Tibial artery (tissue), 4 donors: ENCODE measurements at regions not wholly inside any gene's neighbourhood (a gene's known extent, or its start where the extent isn't known, plus 50 kb on each side); places are given as distances from the start of the nearest gene placed in this dataset.

ENCODE experiments used
- DNase-seq, 2 donors: peaks; one replicate each; pipeline ENCODE4 v3.0.0-alpha.2; 2019
- H3K27ac ChIP-seq, 2 donors: fragments of 200-600 bp; sonication (generic) in 1 of 2; 1 replicate in 1 of 2; 2 replicates in 1 of 2; pipeline ENCODE4 v1.5.1; 2018 to 2019; ENCODE audit warnings: mild to moderate bottlenecking in 1 of 2
- H3K27me3 ChIP-seq, 2 donors: fragments of 200-600 bp; sonication (generic) in 1 of 2; one replicate each; pipeline versions ENCODE4 v1.5.1 to v1.6.0; 2016 to 2019
- H3K36me3 ChIP-seq, 3 donors: fragments of 200-600 bp; sonication (generic) in 2 of 3; one replicate each; pipeline ENCODE4 v1.5.1; 2016 to 2019; ENCODE audit warnings: mild to moderate bottlenecking in 2 of 3
- H3K4me1 ChIP-seq, 4 donors: fragments of 200-600 bp; sonication (generic) in 2 of 4; 1 replicate in 3 of 4; 2 replicates in 1 of 4; pipeline ENCODE4 v1.5.1; 2016 to 2019
- H3K4me3 ChIP-seq, 2 donors: fragments of 200-600 bp; sonication (generic) in 1 of 2; 1 replicate in 1 of 2; 2 replicates in 1 of 2; pipeline ENCODE4 v1.5.1; 2018 to 2019; ENCODE audit warnings: mild to moderate bottlenecking in 2 of 2
- H3K9me3 ChIP-seq, 3 donors: fragments of 200-600 bp; sonication (generic) in 1 of 3; one replicate each; pipeline ENCODE4 v1.5.1; 2016 to 2019
- CTCF ChIP-seq, 2 experiments: fragments of 200-600 bp in 1 of 2; fragments of 450-650 bp in 1 of 2; IDR thresholded peaks; one replicate each; pipeline ENCODE4 v1.5.1; 2017 to 2019; ENCODE audit warnings: antibody characterized with exemption in 2 of 2, mild to moderate bottlenecking in 1 of 2, moderate library complexity in 1 of 2
- intact Hi-C: fragments of 100-400 bp; cut with DNase I; formaldehyde crosslinking; loops from one replicate; pipeline ENCODE4 v1.15.0; 2023; ENCODE audit warnings: low total_unique reads

- H3K9me3 ChIP-seq, result peaks cover 0 to 11% (median 9%) of the 10 kb centered on the region in 3 donors
- no peaks in the 10 kb centered on the region for H3K4me1 ChIP-seq
- H3K4me3 ChIP-seq, result no peak overlapping the region
- H3K27me3 ChIP-seq, result peaks cover 0 to 5% of the 10 kb centered on the region in 2 donors
- no peaks in the 10 kb centered on the region for H3K36me3 ChIP-seq
- no peak for TF ChIP-seq CTCF (IDR thresholded peaks at IDR 0.05)
- H3K27ac ChIP-seq, result no peak overlapping the region
- intact Hi-C loops, result no loop called here
- DNase-seq, result no peak
Observed at GRCh38 chr22:48663297-48663696, 1164.4 kb downstream of the BRD1 start.

GRCh38 chr22:48662476-48663135, 1165.1 kb downstream of the BRD1 start:
- H3K4me1 ChIP-seq, result no peaks in the 10 kb centered on the region
- no peaks in the 10 kb centered on the region for H3K36me3 ChIP-seq
- peaks cover 0 to 5% of the 10 kb centered on the region in 2 donors for H3K27me3 ChIP-seq
- no peak for DNase-seq
- no peak for TF ChIP-seq CTCF (IDR thresholded peaks at IDR 0.05)
- H3K27ac ChIP-seq, result no peak overlapping the region
- H3K4me3 ChIP-seq, result no peak overlapping the region
- intact Hi-C loops, result no loop called here
- H3K9me3 ChIP-seq, result peaks cover 0 to 11% (median 9%) of the 10 kb centered on the region in 3 donors

- Histone ChIP-seq H3K4me1 (no peaks in the 10 kb centered on the region), H3K27ac (no peak overlapping the region), H3K9me3 (peaks cover 0 to 11% (median 9%) of the 10 kb centered on the region in 3 donors), H3K27me3 (peaks cover 0 to 5% of the 10 kb centered on the region in 2 donors), H3K4me3 (no peak overlapping the region), H3K36me3 (no peaks in the 10 kb centered on the region)
- TF ChIP-seq CTCF (IDR thresholded peaks at IDR 0.05), result no peak
- intact Hi-C loops, result no loop called here
- no peak for DNase-seq
Observed at GRCh38 chr22:48661984-48662383, 1165.7 kb downstream of the BRD1 start.

- DNase-seq, result no peak
- H3K27ac ChIP-seq, result no peak overlapping the region
- intact Hi-C loops, result no loop called here
Observed at GRCh38 chr22:48660790-48661740, 1166.6 kb downstream of the BRD1 start.

More at GRCh38 chr22:48660790-48661740, 1166.6 kb downstream of the BRD1 start:
- H3K36me3 ChIP-seq, result no peaks in the 10 kb centered on the region
- H3K4me1 ChIP-seq, result no peaks in the 10 kb centered on the region
- no peak overlapping the region for H3K4me3 ChIP-seq
- H3K9me3 ChIP-seq, result peaks cover 0 to 11% (median 9%) of the 10 kb centered on the region in 3 donors
- TF ChIP-seq CTCF (IDR thresholded peaks at IDR 0.05), result no peak
- H3K27me3 ChIP-seq, result peaks cover 0 to 5% of the 10 kb centered on the region in 2 donors
